Head of caudate nucleus (tissue), 42 donors: ENCODE measurements at regions not wholly inside any gene's neighbourhood (a gene's known extent, or its start where the extent isn't known, plus 50 kb on each side); places are given as distances from the start of the nearest gene placed in this dataset.

Source experiments
- DNase-seq, 42 donors: peaks; one replicate each; pipeline versions ENCODE4 v3.0.0 to v3.0.0-alpha.2; 2020 to 2021; ENCODE audit warnings: mixed read lengths in 7 of 42
- intact Hi-C: fragments of 100-400 bp; cut with DNase I; formaldehyde crosslinking; loops from one replicate; pipeline ENCODE4 v1.15.0; 2022

DNA sequence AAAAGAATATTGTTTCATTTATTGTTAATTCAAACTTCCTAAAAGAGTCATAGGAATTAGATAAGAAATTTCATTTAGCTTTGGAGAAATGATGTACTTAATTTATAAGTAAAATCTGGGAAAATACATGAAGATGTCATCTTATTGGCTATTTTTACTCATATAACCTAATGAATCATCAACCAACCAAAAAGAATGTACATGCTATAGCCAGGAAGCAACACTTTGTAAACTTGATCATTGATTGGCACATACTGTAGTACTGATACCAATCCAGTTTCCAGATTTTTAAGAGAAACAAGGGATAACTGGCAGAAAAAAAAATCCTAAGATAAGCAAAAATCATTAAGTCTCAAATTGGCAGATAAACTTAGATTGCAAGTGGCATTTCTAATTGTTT, 207.9 kb upstream of the CDIN1 start:
- DNase-seq = no peak

DNA sequence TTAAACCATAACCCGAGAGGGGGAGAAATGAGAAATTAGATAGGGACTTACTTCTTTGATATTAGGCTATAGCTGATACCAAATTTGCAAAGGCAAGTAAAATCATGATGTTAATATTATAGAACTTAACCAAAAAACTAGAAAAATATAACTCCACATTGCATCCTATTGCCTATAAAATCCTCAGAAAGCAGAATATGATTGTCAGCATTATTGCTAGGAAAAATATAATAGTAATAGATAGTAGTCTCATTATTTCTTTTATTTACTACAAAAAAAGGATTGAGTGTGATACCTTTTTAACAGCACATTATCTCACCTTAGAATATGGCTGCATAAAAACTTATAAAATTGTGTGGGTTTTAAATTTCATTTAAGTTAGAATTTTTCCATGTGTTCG, 206.5 kb upstream of the CDIN1 start:
- DNase-seq = no peak
- intact Hi-C loops = no loop called here

More for the DNA sequence above, 207.9 kb upstream of the CDIN1 start:
- intact Hi-C loops = no loop called here

- intact Hi-C loops = no loop called here
These were observed 205.9 kb upstream of the CDIN1 start for GRCh38 chr15:36373550-36373949.

GRCh38 chr15:36389107-36389506, 190.3 kb upstream of the CDIN1 start:
- intact Hi-C loops = no loop called here
- no peak for DNase-seq

More at GRCh38 chr15:36373550-36373949, 205.9 kb upstream of the CDIN1 start:
- no peak for DNase-seq

DNA sequence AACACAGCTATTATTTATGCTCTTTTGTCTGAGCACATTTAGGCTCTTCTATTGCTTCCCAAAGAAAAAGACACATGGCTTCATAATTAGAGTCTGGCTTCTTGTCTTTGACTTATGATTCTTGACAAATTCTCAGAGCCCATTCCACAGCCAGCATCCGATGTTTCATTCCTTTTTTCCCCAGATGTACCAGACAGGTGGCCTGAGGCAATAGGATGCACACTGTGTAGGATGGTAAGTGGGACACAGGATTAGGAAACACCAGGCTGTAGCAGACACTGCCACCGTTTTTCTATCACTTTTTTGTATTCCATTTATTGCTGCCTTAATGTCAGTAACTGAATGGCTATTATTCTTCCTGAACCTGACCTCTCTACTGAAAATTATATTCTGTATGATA, 188.9 kb upstream of the CDIN1 start:
- intact Hi-C loops = no loop called here
- DNase-seq = no peak

- intact Hi-C loops = no loop called here
These were observed 186.7 kb upstream of the CDIN1 start for GRCh38 chr15:36392676-36393266.

GRCh38 chr15:36398212-36398611, 181.2 kb upstream of the CDIN1 start:
- intact Hi-C loops = no loop called here
- no peak for DNase-seq

More at GRCh38 chr15:36392676-36393266, 186.7 kb upstream of the CDIN1 start:
- no peak for DNase-seq

- DNase-seq = no peak
- intact Hi-C loops = no loop called here
These were observed 180.2 kb upstream of the CDIN1 start for GRCh38 chr15:36399276-36399675.

DNA sequence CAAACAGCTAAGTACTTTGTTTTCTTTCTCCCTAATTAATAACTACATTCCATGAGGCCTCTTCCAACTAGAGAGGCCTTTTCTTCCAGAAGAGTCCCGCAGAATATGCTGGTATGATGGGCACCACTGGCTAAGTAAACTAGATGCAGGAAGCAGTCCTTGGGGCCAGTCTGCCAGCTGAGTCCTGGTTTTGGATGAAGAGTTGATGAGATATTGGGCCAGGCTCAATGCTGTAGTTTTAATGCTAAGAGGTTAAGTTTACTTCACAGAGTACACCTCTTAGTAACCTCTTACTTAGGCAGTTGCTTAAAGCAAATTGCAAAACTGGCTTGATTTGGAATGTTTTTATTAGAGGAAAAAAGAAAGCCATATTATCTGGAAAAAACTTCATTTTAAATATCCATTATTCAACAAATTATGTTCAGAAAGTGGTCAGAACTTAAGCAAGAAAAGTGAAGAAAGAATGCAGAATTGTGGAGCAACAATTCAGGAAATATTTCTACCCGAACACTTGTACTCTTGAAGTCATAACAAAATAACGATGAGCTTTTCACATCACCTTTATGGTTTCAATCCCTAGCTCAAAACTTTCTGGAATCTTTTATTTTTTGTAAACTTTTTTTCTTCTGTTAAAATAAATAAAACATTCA, 178.4 kb upstream of the CDIN1 start:
- intact Hi-C loops = no loop called here
- no peak for DNase-seq

- intact Hi-C loops = no loop called here
- no peak for DNase-seq
These were observed 177.8 kb upstream of the CDIN1 start for GRCh38 chr15:36401586-36401966.

DNA sequence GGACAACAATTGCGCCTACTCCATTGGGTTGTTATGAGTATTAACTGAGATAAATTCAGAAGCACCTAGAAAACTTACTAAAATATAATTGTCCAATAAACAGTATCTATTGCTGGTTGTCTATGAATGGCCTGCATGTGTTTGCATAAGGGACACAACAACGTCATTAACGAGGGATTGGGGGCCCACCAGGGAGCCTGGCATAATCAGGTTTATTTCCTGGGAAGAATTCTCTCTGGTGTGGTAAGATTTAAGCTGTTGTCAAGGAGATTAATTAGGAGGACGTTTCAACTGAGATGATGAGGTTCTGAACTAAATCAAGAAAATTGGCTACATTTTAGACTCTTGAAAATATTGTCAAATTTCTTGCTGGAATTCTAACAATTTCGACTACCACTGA, 176.1 kb upstream of the CDIN1 start:
- intact Hi-C loops = no loop called here
- no peak for DNase-seq

GRCh38 chr15:36406366-36406765, 173.1 kb upstream of the CDIN1 start:
- intact Hi-C loops = no loop called here

GRCh38 chr15:36406911-36407310, 172.5 kb upstream of the CDIN1 start:
- no peak for DNase-seq
- intact Hi-C loops = no loop called here

More at GRCh38 chr15:36406366-36406765, 173.1 kb upstream of the CDIN1 start:
- DNase-seq = peak in 1 of 42 donors; percentile 7

- DNase-seq = peak in 1 of 42 donors; percentile 1
- intact Hi-C loops = no loop called here
These were observed 171.8 kb upstream of the CDIN1 start for GRCh38 chr15:36407647-36408046.

DNA sequence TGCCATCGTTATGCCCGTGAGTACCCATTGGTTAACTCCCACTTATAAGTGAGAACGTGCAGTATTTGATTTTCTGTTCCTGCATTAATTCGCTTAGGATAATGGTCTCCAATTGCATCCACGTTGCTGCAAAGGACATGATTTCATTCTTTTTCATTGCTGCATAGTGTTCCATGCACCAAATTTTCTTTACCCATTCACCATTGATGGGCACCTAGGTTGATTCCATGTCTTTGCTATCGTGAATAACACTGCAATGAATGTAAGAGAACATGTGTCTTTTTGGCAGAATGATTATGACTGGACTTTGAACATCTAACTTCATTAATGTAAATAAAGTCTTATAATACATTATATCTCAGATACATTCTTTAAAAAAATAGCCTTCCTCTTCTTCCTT, 169.6 kb upstream of the CDIN1 start:
- intact Hi-C loops = no loop called here
- DNase-seq = no peak

- intact Hi-C loops = no loop called here
These were observed 164.8 kb upstream of the CDIN1 start for GRCh38 chr15:36414670-36415069.

GRCh38 chr15:36415643-36416042, 163.8 kb upstream of the CDIN1 start:
- no peak for DNase-seq
- intact Hi-C loops = no loop called here

More at GRCh38 chr15:36414670-36415069, 164.8 kb upstream of the CDIN1 start:
- no peak for DNase-seq

DNA sequence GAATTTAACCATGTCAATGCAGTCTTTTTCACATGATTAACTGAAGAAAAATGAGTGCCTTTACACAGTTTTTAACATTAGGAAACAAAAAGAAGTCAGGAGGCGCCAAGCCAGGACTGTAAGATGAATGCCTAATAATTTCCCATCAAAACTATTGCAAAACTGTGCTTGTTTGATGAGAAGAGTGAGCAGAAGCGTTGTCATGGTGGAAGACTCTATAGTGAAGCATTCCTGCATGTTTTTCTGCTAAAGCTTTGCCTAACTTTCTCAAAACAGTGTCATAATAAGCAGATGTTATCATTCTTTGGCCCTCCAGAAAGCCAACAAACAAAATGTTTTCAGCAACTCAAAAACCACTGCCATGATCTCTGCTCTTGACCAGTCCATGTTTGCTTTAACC, 156.8 kb upstream of the CDIN1 start:
- no peak for DNase-seq
- intact Hi-C loops = no loop called here

- intact Hi-C loops = no loop called here
- no peak for DNase-seq
These were observed 152.7 kb upstream of the CDIN1 start for GRCh38 chr15:36426691-36427090.

DNA sequence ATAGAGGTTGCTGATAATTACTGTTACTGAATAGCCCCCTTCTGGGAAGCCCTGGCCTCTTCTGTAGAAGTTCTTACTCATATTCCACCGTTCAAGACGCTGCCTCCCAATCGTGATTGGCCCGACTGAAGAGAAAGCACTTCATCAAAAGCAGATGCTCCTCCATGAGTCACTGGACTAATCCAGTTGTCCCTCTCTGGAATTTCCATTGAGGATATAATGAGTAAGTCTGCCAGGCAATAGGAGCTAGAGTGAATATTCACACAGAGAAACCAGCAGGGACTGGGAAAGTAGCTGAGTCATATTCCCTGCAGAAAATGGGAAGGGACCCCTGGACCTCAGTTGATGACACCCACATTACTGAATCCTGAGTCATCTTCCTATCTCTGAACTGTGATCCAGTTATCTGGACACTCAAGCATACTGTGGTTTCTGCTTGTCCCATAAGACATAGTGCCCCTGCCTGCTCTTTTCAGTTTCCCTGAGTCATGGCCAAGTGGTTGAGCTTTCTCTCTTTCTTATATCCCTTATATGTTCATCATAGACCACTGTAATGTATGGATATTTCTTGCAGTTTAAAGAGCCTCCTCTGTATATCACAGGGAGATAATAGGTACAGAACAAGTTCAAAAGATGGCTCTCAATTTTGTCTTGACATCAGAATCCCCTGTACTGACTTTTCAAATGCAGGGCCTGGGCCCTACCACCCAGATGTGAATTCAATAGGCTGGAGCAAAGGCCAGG, 151.2 kb upstream of the CDIN1 start:
- no peak for DNase-seq
- intact Hi-C loops = no loop called here

DNA sequence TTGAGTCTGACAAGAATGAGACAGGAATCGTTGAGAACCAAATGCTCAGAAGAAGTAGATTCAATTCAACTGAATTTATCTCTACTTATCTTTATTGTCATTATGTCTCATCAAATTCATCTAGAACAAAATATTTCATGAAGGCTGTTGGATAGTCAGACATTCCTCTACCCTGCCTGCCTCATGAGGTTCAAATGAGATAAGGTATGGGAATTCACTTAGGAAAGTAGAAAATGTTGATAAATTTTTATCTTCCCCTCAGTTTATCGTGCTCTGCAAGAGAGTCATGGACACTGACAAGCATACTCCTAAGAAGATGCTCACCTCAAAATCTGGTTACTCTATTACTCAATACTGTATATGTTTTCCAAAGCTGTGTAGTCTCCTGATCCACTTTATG, 149.7 kb upstream of the CDIN1 start:
- intact Hi-C loops = no loop called here
- DNase-seq = no peak
